ENCODE measurements at regions not wholly inside any gene's neighbourhood (a gene's known extent, or its start where the extent isn't known, plus 50 kb on each side); places are given as distances from the start of the nearest gene placed in this dataset.
A peak's percentile ranks its signal among the peaks of the same experiment; 100 is the strongest.

DNA sequence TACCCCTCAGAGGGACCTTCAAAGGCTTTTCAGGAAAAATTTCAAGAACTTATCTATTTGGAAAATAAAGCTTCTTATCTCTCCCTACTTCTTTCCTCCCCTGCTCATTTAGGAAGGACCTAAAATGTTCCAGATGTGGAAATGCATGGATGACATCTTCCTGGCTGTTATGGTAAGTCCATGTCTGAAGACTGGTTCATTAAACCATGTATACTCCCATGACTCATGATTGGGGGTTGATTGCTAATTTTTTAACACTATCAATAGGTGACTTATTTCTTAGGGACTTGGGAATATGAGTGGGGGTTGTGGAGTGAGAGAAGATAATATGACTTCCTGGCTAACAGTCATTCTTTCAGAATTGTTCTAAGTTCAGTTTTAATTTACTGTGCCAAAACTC, 104.0 kb upstream of the PARD3B start:
- no peaks in the 10 kb centered on the region for H3K4me1 ChIP-seq (ENCODE audit: control insufficient read depth, insufficient read depth, low read length)
- H3K4me3 ChIP-seq (ENCODE audit: low read depth, low read length): no peak overlapping the region
- H3K36me3 ChIP-seq (ENCODE audit: control insufficient read depth, insufficient read depth, low read length): no peaks in the 10 kb centered on the region
- H3K9me3 ChIP-seq (ENCODE audit: control insufficient read depth, insufficient read depth, low read length): peaks cover 3% of the 10 kb centered on the region
- H3K27ac ChIP-seq (ENCODE audit: low read depth, low read length): no peak overlapping the region
- no peaks in the 10 kb centered on the region for H3K27me3 ChIP-seq (ENCODE audit: control insufficient read depth, insufficient read depth, low read length)
- DNase-seq (ENCODE audit: low read depth in 4 of 6, low spot score in 6 of 6): no peak

DNA sequence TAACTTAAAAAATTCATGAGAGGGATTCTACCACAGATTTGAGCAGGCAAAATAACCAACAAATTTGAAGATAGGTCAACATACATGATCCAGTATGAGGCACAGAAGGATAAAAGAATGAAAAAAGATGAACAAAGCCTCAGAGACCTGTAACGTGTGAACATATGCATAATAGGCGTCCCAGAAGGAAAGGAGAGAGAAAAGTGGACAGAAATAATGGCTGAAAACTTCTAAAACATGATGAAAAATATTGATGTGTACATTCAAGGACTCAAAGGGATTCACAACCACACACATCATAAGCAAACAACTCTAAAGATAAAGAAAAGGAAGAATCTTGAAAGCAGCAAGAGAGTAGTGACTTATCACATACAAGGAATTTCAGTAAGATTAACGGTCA, 100.1 kb upstream of the PARD3B start:
- Histone ChIP-seq H3K27ac (ENCODE audit: low read depth, low read length) (no peak overlapping the region), H3K27me3 (ENCODE audit: control insufficient read depth, insufficient read depth, low read length) (no peaks in the 10 kb centered on the region), H3K36me3 (ENCODE audit: control insufficient read depth, insufficient read depth, low read length) (no peaks in the 10 kb centered on the region), H3K4me1 (ENCODE audit: control insufficient read depth, insufficient read depth, low read length) (no peaks in the 10 kb centered on the region), H3K4me3 (ENCODE audit: low read depth, low read length) (no peak overlapping the region), H3K9me3 (ENCODE audit: control insufficient read depth, insufficient read depth, low read length) (peaks cover 3% of the 10 kb centered on the region)
- WGBS (ENCODE audit: insufficient coverage): 90% methylated on average over 2 of the region's 3 CpGs
- DNase-seq (ENCODE audit: low read depth in 4 of 6, low spot score in 6 of 6): no peak

DNA sequence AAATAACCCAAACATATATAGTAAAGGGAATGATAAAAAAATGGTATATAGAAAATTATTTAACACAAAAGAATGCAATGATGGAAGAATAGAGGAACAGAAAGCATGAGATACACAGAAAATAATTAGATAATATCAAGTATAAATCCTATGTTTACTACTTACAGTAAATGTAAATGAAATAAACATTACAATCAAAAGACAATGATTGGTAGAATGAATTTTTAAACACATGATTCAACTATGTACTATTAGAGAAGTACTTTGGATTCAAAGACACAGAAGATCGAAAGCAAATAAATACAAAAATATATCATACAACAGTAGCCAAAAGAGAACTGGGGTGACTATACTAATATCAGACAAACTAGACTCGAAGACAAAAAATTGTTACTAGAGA, 97.6 kb upstream of the PARD3B start:
- DNase-seq (ENCODE audit: low read depth in 4 of 6, low spot score in 6 of 6): no peak
- Histone ChIP-seq H3K27ac (ENCODE audit: low read depth, low read length) (no peak overlapping the region), H3K9me3 (ENCODE audit: control insufficient read depth, insufficient read depth, low read length) (peaks cover 1% of the 10 kb centered on the region), H3K36me3 (ENCODE audit: control insufficient read depth, insufficient read depth, low read length) (no peaks in the 10 kb centered on the region), H3K4me3 (ENCODE audit: low read depth, low read length) (no peak overlapping the region), H3K27me3 (ENCODE audit: control insufficient read depth, insufficient read depth, low read length) (no peaks in the 10 kb centered on the region), H3K4me1 (ENCODE audit: control insufficient read depth, insufficient read depth, low read length) (peaks cover 3% of the 10 kb centered on the region)
- no CpG with 5 or more reads among the region's 2 CpGs for WGBS (ENCODE audit: insufficient coverage)

DNA sequence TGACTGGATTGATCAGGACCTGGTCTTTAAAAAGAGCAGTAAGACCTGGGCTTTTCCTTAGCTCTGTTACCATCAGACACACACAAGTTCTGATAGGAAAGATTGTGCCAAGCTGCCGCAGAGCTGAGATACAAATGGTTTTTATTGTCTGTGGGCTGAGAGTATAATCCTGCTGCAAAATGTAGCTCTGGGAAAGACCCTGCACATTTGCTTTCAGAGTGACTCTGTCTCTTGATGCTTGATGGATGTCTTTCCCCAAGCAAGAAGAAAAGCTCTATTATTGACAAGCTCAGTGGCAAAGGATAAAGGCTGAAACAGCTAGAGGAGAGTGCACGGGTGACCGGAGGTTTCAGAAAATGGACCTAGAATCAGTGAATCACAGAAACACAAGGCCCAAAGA, 95.3 kb upstream of the PARD3B start:
- peak in 2 of 6 donors; percentile 58 to 63 for DNase-seq (ENCODE audit: low read depth in 4 of 6, low spot score in 6 of 6)
- Histone ChIP-seq H3K4me1 (ENCODE audit: control insufficient read depth, insufficient read depth, low read length) (peaks cover 11% of the 10 kb centered on the region), H3K36me3 (ENCODE audit: control insufficient read depth, insufficient read depth, low read length) (no peaks in the 10 kb centered on the region), H3K9me3 (ENCODE audit: control insufficient read depth, insufficient read depth, low read length) (peaks cover 1% of the 10 kb centered on the region), H3K4me3 (ENCODE audit: low read depth, low read length) (no peak overlapping the region), H3K27me3 (ENCODE audit: control insufficient read depth, insufficient read depth, low read length) (no peaks in the 10 kb centered on the region), H3K27ac (ENCODE audit: low read depth, low read length) (peak overlapping the region; percentile 48)
- 13% methylated on average over 1 of the region's 3 CpGs for WGBS (ENCODE audit: insufficient coverage)

DNA sequence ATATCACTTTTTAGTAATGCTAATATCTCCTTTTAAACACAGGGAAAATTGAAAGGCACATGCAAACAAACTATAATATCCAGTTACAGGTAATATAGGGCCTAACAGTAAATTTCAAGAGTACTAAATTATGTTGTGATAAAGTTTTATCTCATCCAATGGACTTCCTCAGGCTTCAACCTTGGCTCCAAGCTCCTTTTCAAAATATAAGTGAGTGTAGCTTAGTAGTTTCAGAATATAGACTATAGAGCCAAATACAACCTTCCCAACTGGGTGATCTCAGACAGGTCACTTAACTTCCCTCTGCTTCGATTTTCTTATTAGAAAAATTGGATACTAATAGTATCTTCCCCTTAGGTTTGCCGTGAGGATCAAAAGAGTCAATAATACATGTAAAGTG, 93.5 kb upstream of the PARD3B start:
- Histone ChIP-seq H3K4me1 (ENCODE audit: control insufficient read depth, insufficient read depth, low read length) (peaks cover 13% of the 10 kb centered on the region), H3K4me3 (ENCODE audit: low read depth, low read length) (no peak overlapping the region), H3K27me3 (ENCODE audit: control insufficient read depth, insufficient read depth, low read length) (no peaks in the 10 kb centered on the region), H3K9me3 (ENCODE audit: control insufficient read depth, insufficient read depth, low read length) (no peaks in the 10 kb centered on the region), H3K27ac (ENCODE audit: low read depth, low read length) (peak overlapping the region; percentile 91), H3K36me3 (ENCODE audit: control insufficient read depth, insufficient read depth, low read length) (no peaks in the 10 kb centered on the region)
- no CpG with 5 or more reads among the region's 2 CpGs for WGBS (ENCODE audit: insufficient coverage)
- no peak for DNase-seq (ENCODE audit: low read depth in 4 of 6, low spot score in 6 of 6)

DNA sequence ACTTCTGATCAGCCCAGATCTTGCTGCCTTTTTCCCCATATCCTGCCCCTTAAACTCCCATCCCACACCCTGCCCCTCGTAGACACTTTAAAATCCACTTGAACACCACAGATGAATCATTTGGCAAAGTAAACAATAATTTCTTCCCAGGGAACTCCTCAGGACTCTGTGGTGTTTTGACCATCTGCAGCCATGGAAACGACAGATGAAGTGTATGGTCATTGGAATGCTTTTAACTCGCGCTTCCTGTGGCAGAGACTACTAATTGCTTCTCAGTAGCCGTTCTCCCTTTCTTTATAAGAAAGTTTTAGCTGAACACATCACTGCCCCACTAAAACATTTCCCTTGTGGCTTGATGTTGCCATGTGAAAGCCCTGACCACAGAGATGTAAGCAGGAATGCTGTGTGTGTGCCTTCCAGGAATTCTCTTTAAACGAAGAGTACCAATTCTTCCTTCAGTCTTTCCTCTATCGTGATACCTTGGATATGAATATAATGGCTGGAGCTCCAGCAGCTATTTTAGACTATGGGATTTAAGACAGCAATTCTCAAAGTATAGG, 92.7 kb upstream of the PARD3B start:
- no CpG with 5 or more reads among the region's 7 CpGs for WGBS (ENCODE audit: insufficient coverage)
- peak; percentile 67 to 94 (median 74) for DNase-seq (ENCODE audit: low read depth in 4 of 6, low spot score in 6 of 6)
- peak overlapping the region; percentile 91 for H3K27ac ChIP-seq (ENCODE audit: low read depth, low read length)

DNA sequence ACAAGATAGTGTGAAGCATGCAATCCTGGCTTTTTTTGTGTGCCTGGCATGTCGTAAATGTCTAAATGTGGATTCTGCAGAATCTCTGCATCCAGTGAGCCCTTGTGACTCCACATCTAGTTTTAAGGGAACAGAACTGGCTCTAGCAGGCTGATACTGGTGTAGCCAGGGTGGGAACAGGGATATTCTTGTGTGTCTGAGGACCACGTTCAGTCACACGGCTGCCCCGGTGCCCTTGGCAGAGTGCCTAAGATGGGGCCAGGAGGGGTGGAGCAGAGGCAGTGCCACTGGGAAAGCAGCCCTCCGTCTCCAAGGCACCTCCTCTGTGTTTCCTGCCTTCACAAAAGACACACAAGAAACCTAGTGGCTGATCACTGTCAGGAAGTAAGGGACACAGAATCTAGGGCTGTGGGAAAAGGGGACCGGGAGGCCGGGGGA, 91.5 kb upstream of the PARD3B start:
- Histone ChIP-seq H3K27ac (ENCODE audit: low read depth, low read length) (peak overlapping the region; percentile 91), H3K36me3 (ENCODE audit: control insufficient read depth, insufficient read depth, low read length) (no peaks in the 10 kb centered on the region), H3K27me3 (ENCODE audit: control insufficient read depth, insufficient read depth, low read length) (no peaks in the 10 kb centered on the region), H3K9me3 (ENCODE audit: control insufficient read depth, insufficient read depth, low read length) (no peaks in the 10 kb centered on the region), H3K4me3 (ENCODE audit: low read depth, low read length) (no peak overlapping the region), H3K4me1 (ENCODE audit: control insufficient read depth, insufficient read depth, low read length) (peaks cover 13% of the 10 kb centered on the region)
- peak in 5 of 6 donors; percentile 47 to 87 (median 58) for DNase-seq (ENCODE audit: low read depth in 4 of 6, low spot score in 6 of 6)
- WGBS (ENCODE audit: insufficient coverage): 11% methylated on average over 5 of the region's 7 CpGs

More for the DNA sequence above, 92.7 kb upstream of the PARD3B start:
- H3K36me3 ChIP-seq (ENCODE audit: control insufficient read depth, insufficient read depth, low read length): no peaks in the 10 kb centered on the region
- no peak overlapping the region for H3K4me3 ChIP-seq (ENCODE audit: low read depth, low read length)
- H3K4me1 ChIP-seq (ENCODE audit: control insufficient read depth, insufficient read depth, low read length): peaks cover 13% of the 10 kb centered on the region
- no peaks in the 10 kb centered on the region for H3K9me3 ChIP-seq (ENCODE audit: control insufficient read depth, insufficient read depth, low read length)
- H3K27me3 ChIP-seq (ENCODE audit: control insufficient read depth, insufficient read depth, low read length): no peaks in the 10 kb centered on the region

DNA sequence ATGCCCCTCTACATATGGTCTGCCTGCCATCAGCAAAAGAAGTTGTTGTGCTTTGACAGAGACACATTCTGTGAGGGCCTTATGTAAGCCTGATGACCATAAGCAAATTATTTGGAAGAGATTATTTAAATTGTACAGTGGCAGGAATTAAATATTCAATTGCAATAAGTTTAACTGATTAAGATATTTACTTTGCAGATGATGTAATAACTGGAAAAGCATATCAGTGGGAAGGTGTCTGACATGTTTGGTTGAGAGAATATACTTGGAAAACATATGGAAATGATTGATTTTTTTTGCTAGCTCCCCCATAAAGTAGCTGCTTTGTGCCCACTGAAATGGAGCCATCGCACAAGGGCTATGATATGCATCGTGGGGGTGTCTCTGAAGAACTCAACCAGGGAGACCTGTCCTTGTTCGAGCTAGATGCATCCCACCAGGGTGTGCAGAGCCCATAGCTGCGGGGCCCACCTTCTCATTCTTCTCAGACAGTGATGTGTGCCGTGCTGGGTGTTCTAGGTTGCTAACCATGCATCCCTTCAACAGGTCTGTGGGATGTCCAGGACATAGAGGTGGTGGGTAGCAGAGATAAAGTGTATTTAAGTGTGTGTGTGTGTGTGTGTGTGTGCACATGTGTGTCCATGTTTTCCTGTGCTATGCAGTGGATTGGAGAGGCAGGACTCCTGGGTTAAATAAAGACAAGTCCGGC, 90.4 kb upstream of the PARD3B start:
- Histone ChIP-seq H3K36me3 (ENCODE audit: control insufficient read depth, insufficient read depth, low read length) (no peaks in the 10 kb centered on the region), H3K4me1 (ENCODE audit: control insufficient read depth, insufficient read depth, low read length) (peaks cover 13% of the 10 kb centered on the region), H3K9me3 (ENCODE audit: control insufficient read depth, insufficient read depth, low read length) (no peaks in the 10 kb centered on the region), H3K4me3 (ENCODE audit: low read depth, low read length) (no peak overlapping the region), H3K27me3 (ENCODE audit: control insufficient read depth, insufficient read depth, low read length) (no peaks in the 10 kb centered on the region), H3K27ac (ENCODE audit: low read depth, low read length) (peak overlapping the region; percentile 91)
- DNase-seq (ENCODE audit: low read depth in 4 of 6, low spot score in 6 of 6): no peak
- 81% methylated on average over 4 of the region's 6 CpGs for WGBS (ENCODE audit: insufficient coverage)

DNA sequence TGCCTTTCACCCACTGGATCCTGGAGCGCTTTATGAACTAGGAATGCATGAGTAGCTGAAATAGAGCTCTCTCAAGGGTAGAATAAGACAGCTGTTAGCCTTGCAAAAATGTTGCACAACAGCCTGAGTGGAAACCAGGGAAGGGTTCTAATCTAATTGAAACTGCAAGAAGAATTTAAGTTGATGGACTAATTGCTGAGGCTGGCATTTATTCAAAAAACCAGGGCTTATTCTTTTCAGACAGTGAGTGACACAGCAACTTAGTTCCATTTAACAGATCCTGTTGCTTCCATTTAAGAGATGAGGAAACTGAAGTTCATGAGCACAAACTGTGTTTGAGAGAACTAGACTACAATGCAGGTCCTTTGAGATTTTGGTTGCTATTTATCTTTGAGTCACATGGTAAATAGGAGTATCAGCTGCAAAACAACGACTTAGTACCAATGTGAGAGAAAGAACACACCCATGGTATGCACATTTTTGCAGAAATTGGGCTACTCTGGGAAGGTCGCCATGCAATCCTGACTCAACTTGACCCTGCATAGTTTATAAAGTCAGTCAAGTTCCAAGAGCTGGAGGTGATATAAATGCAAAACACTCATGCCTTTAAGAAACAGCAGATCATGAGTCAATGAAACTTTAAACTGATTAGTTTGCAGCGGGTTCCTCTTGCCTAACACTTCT, 76.4 kb upstream of the PARD3B start:
- Histone ChIP-seq H3K4me3 (ENCODE audit: low read depth, low read length) (no peak overlapping the region), H3K36me3 (ENCODE audit: control insufficient read depth, insufficient read depth, low read length) (no peaks in the 10 kb centered on the region), H3K27ac (ENCODE audit: low read depth, low read length) (no peak overlapping the region), H3K9me3 (ENCODE audit: control insufficient read depth, insufficient read depth, low read length) (no peaks in the 10 kb centered on the region), H3K27me3 (ENCODE audit: control insufficient read depth, insufficient read depth, low read length) (no peaks in the 10 kb centered on the region), H3K4me1 (ENCODE audit: control insufficient read depth, insufficient read depth, low read length) (peaks cover 2% of the 10 kb centered on the region)
- 89% methylated on average over 1 of the region's 4 CpGs for WGBS (ENCODE audit: insufficient coverage)
- DNase-seq (ENCODE audit: low read depth in 4 of 6, low spot score in 6 of 6): peak in 1 of 6 donors; percentile 86

All from spinal cord (tissue), 9 donors.